H1 (cell line): ENCODE measurements at regions not wholly inside any gene's neighbourhood (a gene's known extent, or its start where the extent isn't known, plus 50 kb on each side); places are given as distances from the start of the nearest gene placed in this dataset.

Source experiments
- CTCF ChIA-PET: fragments of 300-600 bp; sonication (Branson Sonifier 250); formaldehyde crosslinking; loops from one replicate; lab custom pipeline; 2021; ENCODE audit not compliant: partially characterized antibody; lab: Charles Lee
- POLR2A ChIA-PET: fragments of 300-600 bp; sonication (Branson Sonifier 250); formaldehyde crosslinking; loops from one replicate; lab custom pipeline; 2021; ENCODE audit warnings: inconsistent platforms; ENCODE audit not compliant: partially characterized antibody; lab: Charles Lee
- DNase-seq, 2 experiments: peaks; one replicate each; pipeline versions ENCODE4 v3.0.0 to v3.0.0-alpha.2; 2010 to 2022; ENCODE audit warnings: low spot score in 2 of 2, low read depth in 1 of 2, mixed read lengths in 1 of 2
- FAIRE-seq: peaks from 2 replicates; lab custom pipeline; 2011; peaks lifted over from hg19 to GRCh38; lab: Jason Lieb, UNC
- H2AFZ ChIP-seq: 2 replicates; pipeline ENCODE4 v1.8.1; 2012; ENCODE audit warnings: low read length, inconsistent platforms
- H2AK5ac ChIP-seq: 2 replicates; pipeline ENCODE4 v1.6.1; 2013; ENCODE audit warnings: low read depth, low read length
- H2BK120ac ChIP-seq: replicated peaks from 2 replicates; pipeline ENCODE3; 2013; ENCODE audit warnings: low read depth, low read length, inconsistent platforms
- H2BK12ac ChIP-seq: 2 replicates; pipeline ENCODE4 v1.6.1; 2013; ENCODE audit warnings: low read depth, low read length
- H2BK15ac ChIP-seq: 2 replicates; pipeline ENCODE4 v1.6.1; 2013; ENCODE audit warnings: low read length
- H2BK20ac ChIP-seq: 2 replicates; pipeline ENCODE4 v1.6.1; 2013; ENCODE audit warnings: low read length
- H2BK5ac ChIP-seq: 2 replicates; pipeline ENCODE4 v1.6.1; 2013; ENCODE audit warnings: low read depth, low read length
- H3K14ac ChIP-seq: 2 replicates; pipeline ENCODE4 v1.6.1; 2013; ENCODE audit warnings: inconsistent platforms; ENCODE audit not compliant: insufficient read length
- H3K18ac ChIP-seq: 2 replicates; pipeline ENCODE4 v1.6.1; 2013; ENCODE audit warnings: low read length; ENCODE audit errors: extremely low read depth
- H3K23ac ChIP-seq: 2 replicates; pipeline ENCODE4 v1.6.1; 2013; ENCODE audit warnings: inconsistent platforms; ENCODE audit not compliant: insufficient read length
- H3K23me2 ChIP-seq: 2 replicates; pipeline ENCODE4 v1.6.1; 2013; ENCODE audit warnings: low read depth, low read length
- H3K27ac ChIP-seq: 2 replicates; pipeline ENCODE4 v1.6.1; 2011; ENCODE audit warnings: low read depth, low read length, inconsistent platforms
- H3K27me3 ChIP-seq, 4 experiments: replicated peaks in 1 of 4; 1 replicate in 1 of 4; 2 replicates in 3 of 4; pipeline versions ENCODE4 v1.6.1 to v1.8.1; 2011 to 2013; ENCODE audit warnings: low read length in 3 of 4, mild to moderate bottlenecking in 3 of 4, inconsistent platforms in 2 of 4, mixed read lengths in 2 of 4, moderate library complexity in 1 of 4; ENCODE audit not compliant: control insufficient read depth in 3 of 4, insufficient read depth in 3 of 4; ENCODE audit errors: extremely low read depth in 1 of 4
- H3K36me3 ChIP-seq, 4 experiments: 2 replicates each; pipeline versions ENCODE4 v1.6.1 to v1.8.1; 2011 to 2013; ENCODE audit warnings: mild to moderate bottlenecking in 4 of 4, low read length in 3 of 4, moderate library complexity in 2 of 4, control low read depth in 1 of 4, inconsistent platforms in 1 of 4; ENCODE audit not compliant: insufficient read depth in 4 of 4, control insufficient read depth in 2 of 4
- H3K4ac ChIP-seq: replicated peaks from 2 replicates; pipeline ENCODE3; 2013; ENCODE audit warnings: low read length, low read depth, mixed read lengths, inconsistent platforms; ENCODE audit not compliant: insufficient read length
- H3K4me1 ChIP-seq, 4 experiments: replicated peaks in 1 of 4; 1 replicate in 1 of 4; 2 replicates in 3 of 4; pipeline versions ENCODE4 v1.6.1 to v1.8.1; 2011 to 2013; ENCODE audit warnings: low read length in 3 of 4, inconsistent platforms in 2 of 4, mixed read lengths in 1 of 4; ENCODE audit not compliant: insufficient read depth in 4 of 4, control insufficient read depth in 3 of 4
- H3K4me2 ChIP-seq, 2 experiments: 2 replicates each; pipeline versions ENCODE4 v1.6.1 to v1.8.1; 2011 to 2013; ENCODE audit warnings: low read depth in 2 of 2, low read length in 2 of 2, control low read depth in 1 of 2, inconsistent platforms in 1 of 2, mild to moderate bottlenecking in 1 of 2; ENCODE audit not compliant: insufficient read depth in 1 of 2
- H3K4me3 ChIP-seq, 4 experiments: fragments of 200-600, 300-600 bp in 1 of 4; sonication (generic), shearing (Covaris generic), sonication (Bioruptor Twin) in 1 of 4; 2 replicates each; pipeline versions ENCODE4 v1.5.1 to v1.8.1; 2011 to 2016; ENCODE audit warnings: low read length in 4 of 4, low read depth in 3 of 4, control low read depth in 2 of 4, inconsistent platforms in 2 of 4, mild to moderate bottlenecking in 2 of 4, mixed read lengths in 1 of 4, moderate library complexity in 1 of 4; ENCODE audit not compliant: insufficient read depth in 2 of 4; ENCODE audit errors: extremely low read depth in 1 of 4
- H3K56ac ChIP-seq: replicated peaks from 2 replicates; pipeline ENCODE3; 2013; ENCODE audit warnings: low read depth, mild to moderate bottlenecking, mixed read lengths, low read length, inconsistent platforms; ENCODE audit not compliant: insufficient read length
- H3K79me1 ChIP-seq: 2 replicates; pipeline ENCODE4 v1.6.1; 2013; ENCODE audit warnings: low read depth, low read length, control low read depth
- H3K79me2 ChIP-seq, 2 experiments: 2 replicates each; pipeline versions ENCODE4 v1.6.1 to v1.8.1; 2012 to 2013; ENCODE audit warnings: low read length in 2 of 2, mild to moderate bottlenecking in 2 of 2, inconsistent platforms in 1 of 2; ENCODE audit not compliant: insufficient read depth in 2 of 2, control insufficient read depth in 1 of 2
- H3K9ac ChIP-seq, 4 experiments: replicated peaks in 1 of 4; 1 replicate in 1 of 4; 2 replicates in 3 of 4; pipeline versions ENCODE4 v1.6.1 to v1.8.1; 2011 to 2013; ENCODE audit warnings: low read depth in 3 of 4, low read length in 3 of 4, control low read depth in 2 of 4, mild to moderate bottlenecking in 2 of 4, moderate library complexity in 2 of 4, inconsistent platforms in 1 of 4; ENCODE audit errors: extremely low read depth in 1 of 4
- H3K9me3 ChIP-seq, 2 experiments: 2 replicates each; pipeline versions ENCODE4 v1.6.1 to v1.8.1; 2012 to 2013; ENCODE audit warnings: mild to moderate bottlenecking in 2 of 2, moderate library complexity in 2 of 2, control low read depth in 1 of 2, inconsistent platforms in 1 of 2, low read depth in 1 of 2, low read length in 1 of 2, mixed read lengths in 1 of 2; ENCODE audit not compliant: insufficient read depth in 2 of 2
- H4K20me1 ChIP-seq, 2 experiments: replicated peaks in 1 of 2; 2 replicates each; pipeline versions ENCODE3 to v1.8.1; 2011 to 2013; ENCODE audit warnings: inconsistent platforms in 2 of 2, low read length in 2 of 2, mild to moderate bottlenecking in 1 of 2; ENCODE audit not compliant: insufficient read depth in 2 of 2, control insufficient read depth in 1 of 2
- H4K5ac ChIP-seq: 2 replicates; pipeline ENCODE4 v1.6.1; 2013; ENCODE audit warnings: low read length, low read depth, mixed read lengths, inconsistent platforms; ENCODE audit not compliant: insufficient read length
- H4K8ac ChIP-seq: 2 replicates; pipeline ENCODE4 v1.8.0; 2013; ENCODE audit warnings: mild to moderate bottlenecking, moderate library complexity, low read length, inconsistent platforms; ENCODE audit not compliant: insufficient read depth; ENCODE audit errors: extremely low read depth
- H4K91ac ChIP-seq: replicated peaks from 2 replicates; pipeline ENCODE3; 2013; ENCODE audit warnings: low read length, mixed read lengths, inconsistent platforms; ENCODE audit not compliant: insufficient read length
- BACH1 ChIP-seq: IDR thresholded peaks from 2 replicates; pipeline ENCODE4 v1.6.1; 2012; ENCODE audit warnings: low read length, improper control_type of control experiment
- BRCA1 ChIP-seq: IDR thresholded peaks from 2 replicates; pipeline ENCODE4 v1.6.1; 2012; ENCODE audit warnings: low read depth, low read length, improper control_type of control experiment
- CBX5 ChIP-seq: fragments of 300-800, 300-1000 bp; sonication (generic); IDR thresholded peaks from 2 replicates; pipeline ENCODE4 v1.7.1; 2016; ENCODE audit warnings: antibody characterized with exemption, low read length, low read depth
- CBX8 ChIP-seq: fragments of 300-800, 300-1000 bp; sonication (generic); IDR thresholded peaks from 2 replicates; pipeline ENCODE4 v1.7.1; 2016; ENCODE audit warnings: low read depth, low read length, borderline replicate concordance
- CHD2 ChIP-seq: IDR thresholded peaks from 2 replicates; pipeline ENCODE4 v1.6.1; 2012; ENCODE audit warnings: low read length, improper control_type of control experiment
- GABPA ChIP-seq: IDR thresholded peaks from 2 replicates; pipeline ENCODE4 v1.6.1; 2011; ENCODE audit warnings: mild to moderate bottlenecking, low read length, moderate library complexity, borderline replicate concordance; ENCODE audit not compliant: insufficient read depth
- HDAC2 ChIP-seq, 2 experiments: fragments of 300-600 bp in 1 of 2; sonication (generic) in 1 of 2; IDR thresholded peaks; 2 replicates each; pipeline ENCODE4 v1.6.1; 2011 to 2012; ENCODE audit warnings: low read depth in 2 of 2, low read length in 2 of 2, mild to moderate bottlenecking in 2 of 2, moderate library complexity in 2 of 2, borderline replicate concordance in 1 of 2, inconsistent platforms in 1 of 2
- HDAC6 ChIP-seq: IDR thresholded peaks from one replicate; pipeline ENCODE4 v1.7.1; 2012; ENCODE audit warnings: low read depth, mild to moderate bottlenecking, inconsistent platforms, low read length, moderate library complexity
- PHF8 ChIP-seq: fragments of 200-600 bp; sonication (generic); conservative IDR thresholded peaks from 2 replicates; pipeline ENCODE4 v1.7.1; 2012; ENCODE audit warnings: low read depth, mild to moderate bottlenecking, inconsistent platforms, low read length, moderate library complexity
- SIN3A ChIP-seq, 2 experiments: IDR thresholded peaks in 1 of 2; conservative IDR thresholded peaks in 1 of 2; 2 replicates each; pipeline ENCODE4 v1.6.1; 2011 to 2012; ENCODE audit warnings: low read length in 2 of 2, improper control_type of control experiment in 1 of 2, low read depth in 1 of 2, mild to moderate bottlenecking in 1 of 2
- SP1 ChIP-seq: IDR thresholded peaks from 2 replicates; pipeline ENCODE4 v1.6.1; 2011; ENCODE audit warnings: low read depth, low read length
- SP4 ChIP-seq: IDR thresholded peaks from 2 replicates; pipeline ENCODE4 v1.6.1; 2012; ENCODE audit warnings: low read length, inconsistent platforms
- YY1 ChIP-seq: IDR thresholded peaks from 2 replicates; pipeline ENCODE4 v1.6.1; 2011; ENCODE audit warnings: low read depth, mild to moderate bottlenecking, low read length
- WGBS, 2 experiments: shearing (Covaris generic) in 1 of 2; methylation state at CpG; one replicate each; pipeline versions ENCODE4 v1.1.6 to v1.1.7; 2013 to 2015; ENCODE audit warnings: low lambda C conversion rate in 2 of 2, mixed read lengths in 2 of 2, inconsistent platforms in 1 of 2, low coverage in 1 of 2, missing lambda C conversion rate in 1 of 2; ENCODE audit not compliant: insufficient replicate concordance in 2 of 2, insufficient coverage in 1 of 2, insufficient read length in 1 of 2; ENCODE audit errors: extremely low coverage in 1 of 2, missing lambda C conversion rate in 1 of 2; 5-methylcytosine and 5-hydroxymethylcytosine counted together

- H3K4me1 ChIP-seq = peaks cover 3 to 16% (median 12%) of the 10 kb centered on the region in 4 experiments
- no peak overlapping the region for H3K4ac ChIP-seq
- H4K91ac ChIP-seq = no peak overlapping the region
- H3K79me2 ChIP-seq = no peaks in the 10 kb centered on the region
- DNase-seq = no peak
- no peak overlapping the region for H2BK5ac ChIP-seq
- peaks cover 2% of the 10 kb centered on the region; the same call in 1 of the 2 replicates for H3K23me2 ChIP-seq
- peaks cover 6 to 9% of the 10 kb centered on the region in 2 experiments; a peak in 2 of 4 replicates for H3K9me3 ChIP-seq
- no peaks in the 10 kb centered on the region for H4K20me1 ChIP-seq
- FAIRE-seq = no peak
- H3K14ac ChIP-seq = no peak overlapping the region
- no peak overlapping the region for H4K8ac ChIP-seq
- no peak overlapping the region for H2AFZ ChIP-seq
- H2BK15ac ChIP-seq = 0 out of 2 replicates have a peak overlapping the region, but pooled peaks have one; percentile 46
- H2BK120ac ChIP-seq = no peak overlapping the region
- WGBS, 2 experiments = 93% methylated on average over 35 of the region's 36 CpGs; no CpG with 5 or more reads in 1 of the 2 experiments
- no peak overlapping the region for H3K9ac ChIP-seq
- no peak overlapping the region for H3K23ac ChIP-seq
- no peak overlapping the region for H2BK12ac ChIP-seq
- H4K5ac ChIP-seq = no peak overlapping the region
- no peaks in the 10 kb centered on the region; a peak in 1 of 7 replicates for H3K27me3 ChIP-seq
- no peak overlapping the region for H3K56ac ChIP-seq
- H3K4me3 ChIP-seq = no peak overlapping the region
- POLR2A ChIA-PET = no interaction called here
- no peak overlapping the region for H2AK5ac ChIP-seq
- no peaks in the 10 kb centered on the region for H3K36me3 ChIP-seq
- H3K27ac ChIP-seq = no peak overlapping the region
- CTCF ChIA-PET = interaction anchor here (0.6 to 1.4 kb wide), 4 partner anchors 15 to 76 kb away, joined by 3 to 4 read pairs (median 4); no protein-coding TSS in a partner anchor
- no peak overlapping the region for H3K18ac ChIP-seq
- H3K4me2 ChIP-seq = no peak overlapping the region
- H2BK20ac ChIP-seq = no peak overlapping the region
- H3K79me1 ChIP-seq = no peaks in the 10 kb centered on the region
- no peak for TF ChIP-seq CHD2
- no peak for TF ChIP-seq YY1
- TF ChIP-seq SP4 = no peak
- TF ChIP-seq HDAC6 = no peak
- no peak for TF ChIP-seq HDAC2 (IDR thresholded peaks at IDR 0.05; ENCODE audit: borderline replicate concordance in 1 of 2, low read depth in 2 of 2, low read length in 2 of 2)
- no peak for TF ChIP-seq BRCA1
- no peak for TF ChIP-seq CBX8
- TF ChIP-seq BACH1 = no peak
- no peak for TF ChIP-seq PHF8
- no peak for TF ChIP-seq CBX5
- no peak for TF ChIP-seq GABPA
- TF ChIP-seq SP1 = no peak
- no peak for TF ChIP-seq SIN3A (conservative IDR thresholded peaks at IDR 0.05 in 1 of 2, IDR thresholded peaks at IDR 0.05 in 1 of 2; ENCODE audit: low read depth in 1 of 2, low read length in 2 of 2)
These were observed 278.9 kb downstream of the NPHP4 start for GRCh38 chr1:5713101-5714010.
